Breast epithelium (tissue), 4 donors: ENCODE measurements at regions not wholly inside any gene's neighbourhood (a gene's known extent, or its start where the extent isn't known, plus 50 kb on each side); places are given as distances from the start of the nearest gene placed in this dataset.

Experiments used
- DNase-seq, 2 donors: peaks; one replicate each; pipeline ENCODE4 v3.0.0-alpha.2; 2019; ENCODE audit warnings: low spot score in 2 of 2
- H3K27ac ChIP-seq, 2 donors: fragments of 200-600 bp; sonication (generic) in 1 of 2; one replicate each; pipeline ENCODE4 v1.5.1; 2016 to 2019; ENCODE audit warnings: mild to moderate bottlenecking in 1 of 2
- H3K27me3 ChIP-seq, 2 donors: fragments of 200-600 bp; sonication (generic) in 1 of 2; one replicate each; pipeline versions ENCODE4 v1.5.1 to v1.6.0; 2017 to 2019; ENCODE audit warnings: control low read depth in 1 of 2, mild to moderate bottlenecking in 1 of 2
- H3K36me3 ChIP-seq: fragments of 200-600 bp; one replicate; pipeline ENCODE4 v1.5.1; 2019
- H3K4me1 ChIP-seq, 2 donors: fragments of 200-600 bp; sonication (generic); one replicate each; pipeline ENCODE4 v1.5.1; 2016 to 2019; ENCODE audit warnings: control low read depth in 1 of 2
- H3K4me3 ChIP-seq, 3 donors: fragments of 200-600 bp; sonication (generic); 1 replicate in 2 of 3; 2 replicates in 1 of 3; pipeline ENCODE4 v1.5.1; 2016 to 2019; ENCODE audit warnings: mild to moderate bottlenecking in 3 of 3, moderate library complexity in 2 of 3
- H3K9me3 ChIP-seq, 2 donors: fragments of 200-600 bp; sonication (generic) in 1 of 2; one replicate each; pipeline ENCODE4 v1.5.1; 2016 to 2019; ENCODE audit warnings: control low read depth in 1 of 2
- POLR2A ChIP-seq: fragments of 450-650 bp; IDR thresholded peaks from one replicate; pipeline ENCODE4 v1.6.1; 2016; ENCODE audit warnings: antibody characterized with exemption, mild to moderate bottlenecking, moderate library complexity
- POLR2AphosphoS5 ChIP-seq, 3 donors: sonication (generic); formaldehyde crosslinking; IDR thresholded peaks; one replicate each; pipeline ENCODE4 v1.6.1; 2017; ENCODE audit warnings: antibody characterized with exemption in 3 of 3
- intact Hi-C: fragments of 100-400 bp; cut with DNase I; formaldehyde crosslinking; loops from one replicate; pipeline ENCODE4 v1.15.1; 2023; ENCODE audit warnings: low total_unique reads
- TF ChIP-seq, protein P1 (sequence below), 3 donors: fragments of 450-650 bp; IDR thresholded peaks; one replicate each; pipeline ENCODE4 v1.5.1; 2016 to 2017; ENCODE audit warnings: antibody characterized with exemption in 3 of 3, mild to moderate bottlenecking in 3 of 3, moderate library complexity in 3 of 3

DNA sequence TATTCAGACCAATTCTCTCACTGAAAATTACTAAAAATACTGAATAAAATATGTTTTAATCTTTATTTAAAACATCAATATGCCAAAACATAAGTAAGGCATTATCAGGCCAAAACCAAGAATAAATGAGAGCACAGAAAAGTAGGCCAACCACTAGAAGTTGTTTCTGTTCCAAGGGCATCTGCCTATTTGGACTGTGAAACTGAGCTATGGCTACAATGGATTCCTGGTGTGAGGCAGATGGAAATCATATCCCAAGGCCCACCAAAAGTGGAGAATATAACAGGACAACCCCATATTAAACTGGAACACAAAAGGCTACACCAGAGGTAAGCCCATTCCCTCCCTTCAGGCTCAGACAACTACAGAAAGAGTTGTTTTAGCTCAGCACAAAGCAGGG, 302.8 kb upstream of the IL12A start:
- no peaks in the 10 kb centered on the region for H3K4me1 ChIP-seq
- peaks cover 0 to 11% of the 10 kb centered on the region in 2 donors for H3K9me3 ChIP-seq
- no peak overlapping the region for H3K4me3 ChIP-seq
- H3K36me3 ChIP-seq, result no peaks in the 10 kb centered on the region
- TF ChIP-seq, protein P1, sequence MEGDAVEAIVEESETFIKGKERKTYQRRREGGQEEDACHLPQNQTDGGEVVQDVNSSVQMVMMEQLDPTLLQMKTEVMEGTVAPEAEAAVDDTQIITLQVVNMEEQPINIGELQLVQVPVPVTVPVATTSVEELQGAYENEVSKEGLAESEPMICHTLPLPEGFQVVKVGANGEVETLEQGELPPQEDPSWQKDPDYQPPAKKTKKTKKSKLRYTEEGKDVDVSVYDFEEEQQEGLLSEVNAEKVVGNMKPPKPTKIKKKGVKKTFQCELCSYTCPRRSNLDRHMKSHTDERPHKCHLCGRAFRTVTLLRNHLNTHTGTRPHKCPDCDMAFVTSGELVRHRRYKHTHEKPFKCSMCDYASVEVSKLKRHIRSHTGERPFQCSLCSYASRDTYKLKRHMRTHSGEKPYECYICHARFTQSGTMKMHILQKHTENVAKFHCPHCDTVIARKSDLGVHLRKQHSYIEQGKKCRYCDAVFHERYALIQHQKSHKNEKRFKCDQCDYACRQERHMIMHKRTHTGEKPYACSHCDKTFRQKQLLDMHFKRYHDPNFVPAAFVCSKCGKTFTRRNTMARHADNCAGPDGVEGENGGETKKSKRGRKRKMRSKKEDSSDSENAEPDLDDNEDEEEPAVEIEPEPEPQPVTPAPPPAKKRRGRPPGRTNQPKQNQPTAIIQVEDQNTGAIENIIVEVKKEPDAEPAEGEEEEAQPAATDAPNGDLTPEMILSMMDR (IDR thresholded peaks at IDR 0.05), result no peak
- TF ChIP-seq POLR2AphosphoS5 (IDR thresholded peaks at IDR 0.05) (no peak), POLR2A (no peak)
- no peaks in the 10 kb centered on the region for H3K27me3 ChIP-seq
- DNase-seq, result no peak
- no peak overlapping the region for H3K27ac ChIP-seq
- intact Hi-C loops, result no loop called here

DNA sequence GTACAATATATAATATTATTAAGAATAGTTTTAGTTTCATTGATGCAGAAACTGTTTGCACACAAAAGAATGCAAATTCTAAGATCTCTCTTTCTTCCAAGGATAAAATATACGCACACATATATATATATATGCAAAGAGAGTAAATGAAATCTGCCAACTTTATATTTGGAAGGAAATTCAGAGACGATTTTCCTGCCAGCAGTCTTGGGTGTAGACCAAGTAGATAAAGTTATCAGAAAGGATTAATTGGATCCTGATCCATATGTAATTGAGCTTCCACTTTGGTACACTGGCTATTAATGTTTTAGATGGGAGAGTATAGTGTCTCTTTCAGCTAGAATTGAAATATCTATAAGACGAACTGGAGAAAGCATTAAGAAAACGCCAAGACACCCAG, 295.4 kb upstream of the IL12A start:
- no peak overlapping the region for H3K4me3 ChIP-seq
- H3K27ac ChIP-seq, result no peak overlapping the region
- no peaks in the 10 kb centered on the region for H3K36me3 ChIP-seq
- no peaks in the 10 kb centered on the region for H3K4me1 ChIP-seq
- DNase-seq, result no peak
- peaks cover 0 to 11% of the 10 kb centered on the region in 2 donors for H3K9me3 ChIP-seq
- no peak for TF ChIP-seq POLR2A
- TF ChIP-seq, protein P1 (IDR thresholded peaks at IDR 0.05), result no peak
- intact Hi-C loops, result no loop called here
- H3K27me3 ChIP-seq, result no peaks in the 10 kb centered on the region

DNA sequence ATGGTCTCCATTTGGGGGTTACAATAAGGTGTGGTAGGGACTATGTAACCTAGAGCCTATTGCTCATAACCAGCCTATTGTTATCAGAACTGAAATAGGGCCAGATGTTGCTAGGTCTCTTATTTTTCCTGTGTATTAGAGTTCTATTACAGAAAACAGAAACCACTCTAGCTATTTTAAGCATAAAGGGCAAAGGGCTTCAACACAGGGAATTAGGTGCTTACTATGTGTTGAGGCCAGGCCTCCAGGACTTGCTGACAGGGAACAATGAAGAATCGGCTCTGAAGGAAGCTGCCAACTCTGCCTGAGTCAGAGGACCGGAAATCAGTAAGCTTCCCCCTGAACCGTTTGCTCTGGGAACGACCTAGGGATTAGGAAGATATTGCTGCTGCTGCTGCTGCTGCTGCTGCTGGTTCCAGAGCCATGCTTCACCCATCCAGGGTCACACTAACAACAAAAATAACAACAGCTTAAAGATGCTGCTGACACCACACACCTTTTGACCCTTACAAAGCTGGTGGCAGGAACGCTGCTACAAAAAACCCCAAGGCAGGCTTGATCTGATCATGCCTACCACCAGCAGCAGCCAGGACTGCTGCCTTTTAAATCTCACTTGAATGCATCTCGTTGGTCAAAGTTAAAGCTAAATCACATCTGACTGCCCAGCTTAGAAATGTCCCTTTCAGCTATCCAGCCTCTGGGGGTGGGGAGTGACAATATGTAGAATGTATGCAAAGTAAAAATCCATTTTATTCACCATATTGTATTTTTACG, 276.9 kb upstream of the IL12A start:
- Histone ChIP-seq H3K4me3 (no peak overlapping the region), H3K4me1 (no peaks in the 10 kb centered on the region), H3K27ac (peak overlapping the region in 1 of 2 donors; percentile 55), H3K27me3 (no peaks in the 10 kb centered on the region), H3K9me3 (peaks cover 6 to 12% of the 10 kb centered on the region in 2 donors), H3K36me3 (no peaks in the 10 kb centered on the region)
- DNase-seq, result no peak
- TF ChIP-seq POLR2AphosphoS5 (IDR thresholded peaks at IDR 0.05) (no peak), POLR2A (no peak)
- TF ChIP-seq, protein P1 (IDR thresholded peaks at IDR 0.05), result no peak
- intact Hi-C loops, result no loop called here

DNA sequence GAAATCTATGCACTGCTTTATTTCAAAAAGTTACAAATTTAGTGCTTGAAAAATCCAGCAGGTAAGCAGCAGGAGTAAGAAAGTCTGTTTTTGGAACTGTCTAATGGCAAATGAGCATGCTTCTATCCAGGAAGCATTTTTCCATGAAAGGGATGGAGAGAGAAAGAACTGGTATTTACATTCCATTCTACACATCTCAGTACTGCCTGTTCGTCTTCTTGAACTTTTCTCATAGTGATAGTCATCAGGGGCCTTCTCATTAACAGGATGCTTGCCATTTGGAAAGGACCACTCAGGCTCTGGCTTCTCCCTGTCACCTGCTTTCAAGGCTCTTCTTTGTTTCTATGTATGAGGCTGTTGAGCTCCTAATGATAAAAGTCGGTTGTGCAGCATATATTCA, 267.3 kb upstream of the IL12A start:
- Histone ChIP-seq H3K27ac (no peak overlapping the region), H3K4me3 (no peak overlapping the region), H3K9me3 (no peaks in the 10 kb centered on the region), H3K27me3 (no peaks in the 10 kb centered on the region), H3K4me1 (no peaks in the 10 kb centered on the region), H3K36me3 (no peaks in the 10 kb centered on the region)
- no peak for DNase-seq
- TF ChIP-seq, protein P1 (IDR thresholded peaks at IDR 0.05), result no peak
- TF ChIP-seq POLR2A (no peak), POLR2AphosphoS5 (IDR thresholded peaks at IDR 0.05) (no peak)
- intact Hi-C loops, result no loop called here

DNA sequence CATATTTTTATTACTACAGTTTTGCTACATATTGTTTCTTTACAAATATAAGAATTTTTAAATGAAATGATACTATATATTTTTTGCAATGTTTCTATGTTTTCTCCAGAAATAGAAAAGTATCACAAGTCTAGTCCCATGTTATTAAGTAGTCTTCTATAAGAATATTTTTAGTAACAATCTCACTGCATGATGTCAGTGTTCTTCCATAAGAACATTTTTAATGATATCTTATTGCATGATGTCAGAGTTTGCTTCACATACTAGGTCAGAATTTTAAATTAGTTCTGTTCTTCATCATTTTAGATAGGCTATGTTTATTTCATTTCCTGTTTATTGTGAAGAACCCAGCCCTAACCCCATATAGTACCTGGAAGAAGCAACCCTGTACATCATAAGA, 265.3 kb upstream of the IL12A start:
- H3K4me3 ChIP-seq, result no peak overlapping the region
- H3K36me3 ChIP-seq, result no peaks in the 10 kb centered on the region
- intact Hi-C loops, result no loop called here
- H3K4me1 ChIP-seq, result no peaks in the 10 kb centered on the region
- no peaks in the 10 kb centered on the region for H3K27me3 ChIP-seq
- DNase-seq, result no peak
- no peaks in the 10 kb centered on the region for H3K9me3 ChIP-seq
- TF ChIP-seq, protein P1 (IDR thresholded peaks at IDR 0.05), result no peak
- TF ChIP-seq POLR2A (no peak), POLR2AphosphoS5 (IDR thresholded peaks at IDR 0.05) (no peak)
- no peak overlapping the region for H3K27ac ChIP-seq
